Calu3 (cell line): ENCODE measurements at regions not wholly inside any gene's neighbourhood (a gene's known extent, or its start where the extent isn't known, plus 50 kb on each side); places are given as distances from the start of the nearest gene placed in this dataset.

Experiments
- BruUV-seq: library from RNA; stranded (reverse); fragments of 400-500 nt; replicated peaks from 2 replicates; lab custom pipeline; 2021; lab: Mats Ljungman, UMichigan
- CTCF ChIA-PET: fragments of 300-600 bp; sonication (Branson Sonifier 250); formaldehyde crosslinking; loops from one replicate; lab custom pipeline; 2022; ENCODE audit warnings: antibody characterized with exemption; lab: Charles Lee
- DNase-seq: peaks from one replicate; pipeline ENCODE4 v3.0.0; 2022
- H3K27ac Mint-ChIP-seq: one replicate; pipeline ENCODE4 v1.8.0; 2022; ENCODE audit warnings: mixed read lengths; ENCODE audit not compliant: unreplicated experiment
- H3K27me3 Mint-ChIP-seq: one replicate; pipeline ENCODE4 v1.8.0; 2022; ENCODE audit warnings: mixed read lengths; ENCODE audit not compliant: unreplicated experiment
- H3K36me3 Mint-ChIP-seq: one replicate; pipeline ENCODE4 v1.8.0; 2022; ENCODE audit warnings: mild to moderate bottlenecking, moderate library complexity, mixed read lengths; ENCODE audit not compliant: insufficient read depth, unreplicated experiment
- H3K4me1 Mint-ChIP-seq: one replicate; pipeline ENCODE4 v1.8.0; 2022; ENCODE audit warnings: mild to moderate bottlenecking, low read depth, mixed read lengths; ENCODE audit not compliant: unreplicated experiment
- H3K4me3 Mint-ChIP-seq: one replicate; pipeline ENCODE4 v1.8.0; 2022; ENCODE audit warnings: mild to moderate bottlenecking, low read depth, moderate library complexity, mixed read lengths; ENCODE audit not compliant: unreplicated experiment
- H3K9me3 Mint-ChIP-seq: one replicate; pipeline ENCODE4 v1.8.0; 2022; ENCODE audit warnings: low read depth, mixed read lengths; ENCODE audit not compliant: unreplicated experiment
- intact Hi-C: fragments of 100-400 bp; cut with micrococcal nuclease; formaldehyde crosslinking; loops from one replicate; pipeline ENCODE4 v1.10.0; 2022; ENCODE audit not compliant: unreplicated experiment
- TF ChIP-seq, protein P1 (sequence below): fragments of 200-600 bp; IDR thresholded peaks from one replicate; pipeline ENCODE4 v1.8.0; 2022; ENCODE audit warnings: antibody characterized with exemption; ENCODE audit not compliant: unreplicated experiment

- no TSS peak for BruUV-seq
- DNase-seq, result no peak
- Mint-ChIP-seq H3K4me1 (peaks cover 18% of the 10 kb centered on the region), H3K27me3 (no peaks in the 10 kb centered on the region), H3K27ac (no peak overlapping the region), H3K9me3 (peaks cover 3% of the 10 kb centered on the region), H3K36me3 (peaks cover 4% of the 10 kb centered on the region), H3K4me3 (no peak overlapping the region)
- CTCF ChIA-PET, result interaction anchor here (0.7 kb wide), 1 partner anchor 22 kb away, joined by 3 read pairs; no protein-coding TSS in a partner anchor
- intact Hi-C loops, result no loop called here
- TF ChIP-seq, protein P1, sequence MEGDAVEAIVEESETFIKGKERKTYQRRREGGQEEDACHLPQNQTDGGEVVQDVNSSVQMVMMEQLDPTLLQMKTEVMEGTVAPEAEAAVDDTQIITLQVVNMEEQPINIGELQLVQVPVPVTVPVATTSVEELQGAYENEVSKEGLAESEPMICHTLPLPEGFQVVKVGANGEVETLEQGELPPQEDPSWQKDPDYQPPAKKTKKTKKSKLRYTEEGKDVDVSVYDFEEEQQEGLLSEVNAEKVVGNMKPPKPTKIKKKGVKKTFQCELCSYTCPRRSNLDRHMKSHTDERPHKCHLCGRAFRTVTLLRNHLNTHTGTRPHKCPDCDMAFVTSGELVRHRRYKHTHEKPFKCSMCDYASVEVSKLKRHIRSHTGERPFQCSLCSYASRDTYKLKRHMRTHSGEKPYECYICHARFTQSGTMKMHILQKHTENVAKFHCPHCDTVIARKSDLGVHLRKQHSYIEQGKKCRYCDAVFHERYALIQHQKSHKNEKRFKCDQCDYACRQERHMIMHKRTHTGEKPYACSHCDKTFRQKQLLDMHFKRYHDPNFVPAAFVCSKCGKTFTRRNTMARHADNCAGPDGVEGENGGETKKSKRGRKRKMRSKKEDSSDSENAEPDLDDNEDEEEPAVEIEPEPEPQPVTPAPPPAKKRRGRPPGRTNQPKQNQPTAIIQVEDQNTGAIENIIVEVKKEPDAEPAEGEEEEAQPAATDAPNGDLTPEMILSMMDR, result no peak
These were observed 74.0 kb downstream of the GATA3 start for GRCh38 chr10:8128511-8128910.

- TF ChIP-seq, protein P1, result no peak
- DNase-seq, result no peak
- Mint-ChIP-seq H3K4me1 (peaks cover 18% of the 10 kb centered on the region), H3K9me3 (peaks cover 3% of the 10 kb centered on the region), H3K4me3 (no peak overlapping the region), H3K27me3 (no peaks in the 10 kb centered on the region), H3K27ac (no peak overlapping the region), H3K36me3 (peaks cover 4% of the 10 kb centered on the region)
- intact Hi-C loops, result no loop called here
- no TSS peak for BruUV-seq
- CTCF ChIA-PET, result no interaction called here
These were observed 75.0 kb downstream of the GATA3 start for GRCh38 chr10:8129438-8129837.

- Mint-ChIP-seq H3K27me3 (no peaks in the 10 kb centered on the region), H3K27ac (peak overlapping the region; percentile 74), H3K4me1 (peaks cover 18% of the 10 kb centered on the region), H3K4me3 (peak overlapping the region; percentile 44), H3K9me3 (peaks cover 3% of the 10 kb centered on the region), H3K36me3 (peaks cover 4% of the 10 kb centered on the region)
- CTCF ChIA-PET, result no interaction called here
- intact Hi-C loops, result no loop called here
- no TSS peak for BruUV-seq
- peak; percentile 48 for DNase-seq
- TF ChIP-seq, protein P1, result no peak
These were observed 76.8 kb downstream of the GATA3 start for GRCh38 chr10:8130973-8131911.

- Mint-ChIP-seq H3K9me3 (peaks cover 3% of the 10 kb centered on the region), H3K27ac (no peak overlapping the region), H3K4me1 (peaks cover 18% of the 10 kb centered on the region), H3K27me3 (no peaks in the 10 kb centered on the region), H3K4me3 (no peak overlapping the region), H3K36me3 (peaks cover 4% of the 10 kb centered on the region)
- BruUV-seq, result no TSS peak
- intact Hi-C loops, result no loop called here
- no peak for DNase-seq
- TF ChIP-seq, protein P1, result no peak
- CTCF ChIA-PET, result interaction anchor here (0.9 kb wide), 1 partner anchor 428 kb away, joined by 3 read pairs; no protein-coding TSS in a partner anchor
These were observed 78.7 kb downstream of the GATA3 start for GRCh38 chr10:8133146-8133545.
